Heart right ventricle (tissue), 16 donors: ENCODE measurements at regions not wholly inside any gene's neighbourhood (a gene's known extent, or its start where the extent isn't known, plus 50 kb on each side); places are given as distances from the start of the nearest gene placed in this dataset.

ENCODE experiments used
- ATAC-seq, 8 donors: fragments of 200-7000 bp; cut with Tn5 transposase; one replicate each; pipeline ENCODE4 v1.9.1; 2020; ENCODE audit warnings: mild to moderate bottlenecking in 8 of 8, moderate library complexity in 8 of 8, moderate number of reproducible peaks in 1 of 8
- DNase-seq, 2 donors: peaks; one replicate each; pipeline ENCODE4 v3.0.0-alpha.2; 2020
- H3K27ac ChIP-seq, 10 donors: fragments of 200-600 bp; sonication (generic) in 2 of 10; one replicate each; pipeline versions ENCODE4 v1.5.0 to v1.8.0; 2020 to 2022; ENCODE audit warnings: mild to moderate bottlenecking in 3 of 10
- H3K27me3 ChIP-seq, 7 donors: fragments of 200-600 bp; one replicate each; pipeline ENCODE4 v1.8.0; 2021 to 2022; ENCODE audit warnings: mild to moderate bottlenecking in 2 of 7
- H3K36me3 ChIP-seq, 9 donors: fragments of 200-600 bp; sonication (generic) in 1 of 9; one replicate each; pipeline versions ENCODE4 v1.5.0 to v1.8.0; 2020 to 2022; ENCODE audit warnings: mild to moderate bottlenecking in 2 of 9
- H3K4me1 ChIP-seq, 9 donors: fragments of 200-600 bp; sonication (generic) in 1 of 9; one replicate each; pipeline versions ENCODE4 v1.5.0 to v1.8.0; 2020 to 2022; ENCODE audit warnings: mild to moderate bottlenecking in 4 of 9
- H3K4me3 ChIP-seq, 10 donors: fragments of 200-600 bp; sonication (generic) in 2 of 10; one replicate each; pipeline versions ENCODE4 v1.5.0 to v1.8.0; 2020 to 2022; ENCODE audit warnings: mild to moderate bottlenecking in 7 of 10, moderate library complexity in 2 of 10
- H3K9me3 ChIP-seq, 11 donors: fragments of 200-600 bp in 10 of 11; sonication (generic) in 2 of 11; one replicate each; pipeline versions ENCODE4 v1.5.0 to v1.8.0; 2013 to 2022; ENCODE audit warnings: mild to moderate bottlenecking in 2 of 11, control low read depth in 1 of 11, moderate library complexity in 1 of 11
- CTCF ChIP-seq, 9 donors: fragments of 200-600 bp; sonication (generic) in 2 of 9; IDR thresholded peaks; one replicate each; pipeline versions ENCODE4 v1.5.0 to v1.8.0; 2021 to 2022; ENCODE audit warnings: antibody characterized with exemption in 9 of 9, mild to moderate bottlenecking in 5 of 9, moderate library complexity in 1 of 9
- WGBS, 2 donors: extraction: QIAGEN DNeasy Blood & Tissue Kit; methylation state at CpG; one replicate each; pipeline ENCODE4 v1.1.7; 2013; ENCODE audit warnings: inconsistent platforms in 1 of 2; 5-methylcytosine and 5-hydroxymethylcytosine counted together
- intact Hi-C, 10 donors: fragments of 100-400 bp; cut with DNase I; formaldehyde crosslinking; loops; one replicate each; pipeline versions ENCODE4 v1.11.1 to v1.14.2; 2022
- donor health status: Arrhythmogenic right ventricular cardiomyopathy.
- donor health status: ischemic (EF 13 %, LVEDD 7.1; RV severe dilation, severe dysfunction).
- donor health status: healthy with polysubstance abuse.
- donor health status: DM: no; HTN: yes; CAD: no.
- donor health status: DM: no; HTN: no; CAD: no.
- donor health status: ischemic (EF 25% LVEDD 6.9; RV normal size, moderate dysfunction).
- donor health status: ischemic (EF 25% LVEDD 5.7; RV mildly dilated, moderate dysfunction).
- donor health status: healthy.
- donor health status: DM: yes; HTN: yes; CAD: no.
- donor health status: Ischemic cardiomyopathy.
- donor health status: ischemic (EF 35%, LVEDD 5.7; RV mildly dilated, moderate dysfunction).
- donor health status: nonischemic (EF 11% LVEDD 7.7; RV severe dilation, severe dysfunction).
- donor health status: DM: yes; HTN: yes; CAD: no.
- donor health status: PGD.
- donor health status: ischemic (EF 29% LVEDD 5.4; RV normal size, mild dysfunction).
- donor health status: nonischemic (EF 23%, LVEDD 6.1; RV moderate dilation, normal function).

GRCh38 chr1:188043536-188044245 lies 1214.9 kb downstream of the PLA2G4A start:
- H3K4me1 ChIP-seq = no peaks in the 10 kb centered on the region
- H3K27me3 ChIP-seq = no peaks in the 10 kb centered on the region
- H3K9me3 ChIP-seq = peaks cover 0 to 2% (median 0%) of the 10 kb centered on the region in 11 donors
- H3K4me3 ChIP-seq = no peak overlapping the region
- 60 to 73% methylated on average over 4 of the region's 4 CpGs for WGBS, 2 donors
- H3K36me3 ChIP-seq = no peaks in the 10 kb centered on the region
- no peak for ATAC-seq
- intact Hi-C loops = no loop called here
- H3K27ac ChIP-seq = no peak overlapping the region
- no peak for DNase-seq
- no peak for TF ChIP-seq CTCF (IDR thresholded peaks at IDR 0.05)

GRCh38 chr1:188050250-188050649 lies 1221.5 kb downstream of the PLA2G4A start:
- Histone ChIP-seq H3K4me1 (no peaks in the 10 kb centered on the region), H3K27me3 (no peaks in the 10 kb centered on the region), H3K9me3 (no peaks in the 10 kb centered on the region), H3K27ac (no peak overlapping the region), H3K4me3 (no peak overlapping the region), H3K36me3 (no peaks in the 10 kb centered on the region)
- DNase-seq (no peak), ATAC-seq (no peak)
- no peak for TF ChIP-seq CTCF (IDR thresholded peaks at IDR 0.05)
- intact Hi-C loops = no loop called here

- Histone ChIP-seq H3K27me3 (no peaks in the 10 kb centered on the region), H3K9me3 (peaks cover 0 to 8% (median 0%) of the 10 kb centered on the region in 11 donors), H3K4me1 (no peaks in the 10 kb centered on the region), H3K4me3 (no peak overlapping the region), H3K27ac (no peak overlapping the region), H3K36me3 (no peaks in the 10 kb centered on the region)
- WGBS, 2 donors = 43 to 45% methylated on average over 7 of the region's 7 CpGs
- DNase-seq (no peak), ATAC-seq (no peak)
- no peak for TF ChIP-seq CTCF (IDR thresholded peaks at IDR 0.05)
- intact Hi-C loops = loop anchor here in 1 of 10 donors (5.0 kb wide), 1 partner anchor 1596 kb away; no protein-coding TSS in a partner anchor
These were observed 1227.3 kb downstream of the PLA2G4A start for GRCh38 chr1:188056011-188056410.

GRCh38 chr1:188058801-188059200 lies 1230.1 kb downstream of the PLA2G4A start:
- ATAC-seq (no peak), DNase-seq (no peak)
- intact Hi-C loops = loop anchor here in 1 of 10 donors (5.0 kb wide), 1 partner anchor 1594 kb away; no protein-coding TSS in a partner anchor
- Histone ChIP-seq H3K9me3 (peaks cover 0 to 16% (median 0%) of the 10 kb centered on the region in 11 donors), H3K36me3 (no peaks in the 10 kb centered on the region), H3K4me3 (no peak overlapping the region), H3K4me1 (no peaks in the 10 kb centered on the region), H3K27ac (no peak overlapping the region), H3K27me3 (no peaks in the 10 kb centered on the region)
- TF ChIP-seq CTCF (IDR thresholded peaks at IDR 0.05) = no peak
- 59 to 61% methylated on average over 1 of the region's 1 CpG for WGBS, 2 donors
